Astrocyte (in vitro differentiated cells and primary cell): ENCODE measurements at regions not wholly inside any gene's neighbourhood (a gene's known extent, or its start where the extent isn't known, plus 50 kb on each side); places are given as distances from the start of the nearest gene placed in this dataset.

Source experiments
- DNase-seq: peaks from one replicate; pipeline ENCODE4 v3.0.0-alpha.2; 2010; ENCODE audit warnings: low read depth
- FAIRE-seq: peaks from 2 replicates; lab custom pipeline; 2011; peaks lifted over from hg19 to GRCh38; lab: Jason Lieb, UNC
- H2AFZ ChIP-seq: 2 replicates; pipeline ENCODE4 v1.6.0; 2012; ENCODE audit warnings: low read depth, low read length, inconsistent platforms
- H3K27ac ChIP-seq: 2 replicates; pipeline ENCODE4 v1.5.1; 2011; ENCODE audit warnings: low read depth, low read length, inconsistent platforms
- H3K27me3 ChIP-seq: 2 replicates; pipeline ENCODE4 v1.6.0; 2011; ENCODE audit warnings: low read length, inconsistent platforms; ENCODE audit not compliant: insufficient read depth
- H3K36me3 ChIP-seq: 2 replicates; pipeline ENCODE4 v1.5.1; 2011; ENCODE audit warnings: low read length, inconsistent platforms; ENCODE audit not compliant: insufficient read depth
- H3K4me1 ChIP-seq: 2 replicates; pipeline ENCODE4 v1.5.1; 2011; ENCODE audit warnings: low read length, inconsistent platforms; ENCODE audit not compliant: insufficient read depth
- H3K4me2 ChIP-seq: 2 replicates; pipeline ENCODE4 v1.6.0; 2012; ENCODE audit warnings: low read length, inconsistent platforms
- H3K4me3 ChIP-seq: 2 replicates; pipeline ENCODE4 v1.5.1; 2011; ENCODE audit warnings: low read depth, mild to moderate bottlenecking, low read length, inconsistent platforms; ENCODE audit not compliant: insufficient read depth
- H3K79me2 ChIP-seq: 2 replicates; pipeline ENCODE4 v1.6.0; 2012; ENCODE audit warnings: mild to moderate bottlenecking, low read length, inconsistent platforms; ENCODE audit not compliant: insufficient read depth
- H3K9ac ChIP-seq: 2 replicates; pipeline ENCODE4 v1.6.0; 2012; ENCODE audit warnings: mild to moderate bottlenecking, low read length, inconsistent platforms
- H3K9me3 ChIP-seq: 2 replicates; pipeline ENCODE4 v1.5.1; 2012; ENCODE audit warnings: low read depth, mild to moderate bottlenecking, low read length, inconsistent platforms; ENCODE audit not compliant: insufficient read depth
- H4K20me1 ChIP-seq: 2 replicates; pipeline ENCODE4 v1.6.0; 2012; ENCODE audit warnings: low read length, inconsistent platforms; ENCODE audit not compliant: insufficient read depth
- H3K27ac Mint-ChIP-seq: one replicate; pipeline ENCODE4 v1.8.0; 2021; ENCODE audit warnings: mild to moderate bottlenecking, mixed read lengths; ENCODE audit not compliant: unreplicated experiment
- H3K27me3 Mint-ChIP-seq: one replicate; pipeline ENCODE4 v1.8.0; 2021; ENCODE audit warnings: low read depth, mixed read lengths; ENCODE audit not compliant: unreplicated experiment
- H3K36me3 Mint-ChIP-seq: one replicate; pipeline ENCODE4 v1.8.0; 2021; ENCODE audit warnings: low read depth, mixed read lengths; ENCODE audit not compliant: unreplicated experiment
- H3K4me1 Mint-ChIP-seq: one replicate; pipeline ENCODE4 v1.8.0; 2021; ENCODE audit warnings: low read depth, mixed read lengths; ENCODE audit not compliant: unreplicated experiment
- H3K4me3 Mint-ChIP-seq: one replicate; pipeline ENCODE4 v1.8.0; 2021; ENCODE audit warnings: mild to moderate bottlenecking, moderate library complexity, mixed read lengths; ENCODE audit not compliant: unreplicated experiment
- H3K9me3 Mint-ChIP-seq: one replicate; pipeline ENCODE4 v1.8.0; 2021; ENCODE audit warnings: mild to moderate bottlenecking, mixed read lengths; ENCODE audit not compliant: unreplicated experiment
- EZH2 ChIP-seq: IDR thresholded peaks from 2 replicates; pipeline ENCODE4 v1.6.1; 2012; ENCODE audit warnings: mild to moderate bottlenecking, low read length, inconsistent platforms; ENCODE audit not compliant: insufficient read depth
- TF ChIP-seq, protein P1 (sequence below): IDR thresholded peaks from 2 replicates; pipeline ENCODE4 v1.5.1; 2011; ENCODE audit warnings: low read depth, mild to moderate bottlenecking, inconsistent platforms, low read length, moderate library complexity; ENCODE audit not compliant: insufficient read depth

DNA sequence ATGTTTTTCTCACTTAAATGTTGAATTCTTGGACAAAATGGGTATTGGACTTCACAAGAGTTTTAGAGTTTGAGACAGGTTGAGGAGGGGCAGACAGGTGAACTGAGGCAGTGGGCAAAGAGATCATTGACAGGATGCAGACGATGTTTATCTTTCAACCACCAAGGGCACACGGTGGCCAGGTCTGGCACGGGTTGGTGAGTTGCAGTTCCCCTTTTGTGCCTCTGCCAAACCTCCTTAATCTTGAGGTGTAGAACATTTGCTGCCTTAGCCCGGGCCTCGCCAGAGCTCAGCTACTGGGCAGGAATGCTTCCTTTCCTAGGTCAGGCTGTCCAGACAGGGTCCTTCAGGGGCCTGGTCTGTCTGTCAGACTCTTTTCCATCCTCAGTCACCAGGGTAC, 567.4 kb upstream of the SOX9 start:
- H3K27ac Mint-ChIP-seq: no peak overlapping the region
- H3K4me1 Mint-ChIP-seq: peaks cover 7% of the 10 kb centered on the region
- peaks cover 2% of the 10 kb centered on the region for H3K9me3 Mint-ChIP-seq
- H3K9ac ChIP-seq: no peak overlapping the region
- H3K4me1 ChIP-seq: no peaks in the 10 kb centered on the region
- H2AFZ ChIP-seq: no peak overlapping the region
- H3K27me3 Mint-ChIP-seq: peaks cover 3% of the 10 kb centered on the region
- no peak overlapping the region for H3K27ac ChIP-seq
- no peaks in the 10 kb centered on the region for H3K9me3 ChIP-seq
- DNase-seq (no peak), FAIRE-seq (no peak)
- TF ChIP-seq, protein P1, sequence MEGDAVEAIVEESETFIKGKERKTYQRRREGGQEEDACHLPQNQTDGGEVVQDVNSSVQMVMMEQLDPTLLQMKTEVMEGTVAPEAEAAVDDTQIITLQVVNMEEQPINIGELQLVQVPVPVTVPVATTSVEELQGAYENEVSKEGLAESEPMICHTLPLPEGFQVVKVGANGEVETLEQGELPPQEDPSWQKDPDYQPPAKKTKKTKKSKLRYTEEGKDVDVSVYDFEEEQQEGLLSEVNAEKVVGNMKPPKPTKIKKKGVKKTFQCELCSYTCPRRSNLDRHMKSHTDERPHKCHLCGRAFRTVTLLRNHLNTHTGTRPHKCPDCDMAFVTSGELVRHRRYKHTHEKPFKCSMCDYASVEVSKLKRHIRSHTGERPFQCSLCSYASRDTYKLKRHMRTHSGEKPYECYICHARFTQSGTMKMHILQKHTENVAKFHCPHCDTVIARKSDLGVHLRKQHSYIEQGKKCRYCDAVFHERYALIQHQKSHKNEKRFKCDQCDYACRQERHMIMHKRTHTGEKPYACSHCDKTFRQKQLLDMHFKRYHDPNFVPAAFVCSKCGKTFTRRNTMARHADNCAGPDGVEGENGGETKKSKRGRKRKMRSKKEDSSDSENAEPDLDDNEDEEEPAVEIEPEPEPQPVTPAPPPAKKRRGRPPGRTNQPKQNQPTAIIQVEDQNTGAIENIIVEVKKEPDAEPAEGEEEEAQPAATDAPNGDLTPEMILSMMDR: no peak
- no peak for TF ChIP-seq EZH2
- no peaks in the 10 kb centered on the region for H3K36me3 ChIP-seq
- no peaks in the 10 kb centered on the region for H3K79me2 ChIP-seq
- no peaks in the 10 kb centered on the region for H3K27me3 ChIP-seq
- H3K4me3 ChIP-seq: no peak overlapping the region
- H3K36me3 Mint-ChIP-seq: no peaks in the 10 kb centered on the region
- no peak overlapping the region for H3K4me2 ChIP-seq
- no peaks in the 10 kb centered on the region for H4K20me1 ChIP-seq
- no peak overlapping the region for H3K4me3 Mint-ChIP-seq

DNA sequence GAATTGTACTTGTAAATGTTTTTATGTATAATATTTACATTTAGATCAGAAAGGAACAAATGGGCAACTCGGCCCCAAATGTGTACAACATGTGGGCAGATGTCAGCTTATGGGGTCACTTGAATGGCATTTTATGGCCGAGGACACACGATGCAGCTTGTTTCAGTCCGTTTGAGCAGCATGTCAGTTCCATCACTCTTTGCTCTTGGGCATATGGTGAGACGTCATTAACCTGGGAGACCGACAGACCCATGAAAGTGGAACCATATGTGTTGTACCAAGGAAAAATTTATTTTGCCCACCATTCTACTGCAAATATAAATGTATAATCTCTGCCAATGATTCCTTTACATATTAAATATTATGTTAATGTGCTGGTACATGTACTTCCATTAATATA, 561.9 kb upstream of the SOX9 start:
- H3K36me3 Mint-ChIP-seq: no peaks in the 10 kb centered on the region
- Histone ChIP-seq H3K79me2 (no peaks in the 10 kb centered on the region), H3K27me3 (no peaks in the 10 kb centered on the region), H3K4me1 (no peaks in the 10 kb centered on the region), H2AFZ (no peak overlapping the region), H3K9ac (no peak overlapping the region), H3K36me3 (no peaks in the 10 kb centered on the region), H3K4me3 (no peak overlapping the region), H3K4me2 (no peak overlapping the region), H3K27ac (no peak overlapping the region), H4K20me1 (no peaks in the 10 kb centered on the region), H3K9me3 (no peaks in the 10 kb centered on the region)
- peaks cover 5% of the 10 kb centered on the region for H3K27me3 Mint-ChIP-seq
- TF ChIP-seq, protein P1: no peak
- no peak for TF ChIP-seq EZH2
- DNase-seq: no peak
- no peaks in the 10 kb centered on the region for H3K9me3 Mint-ChIP-seq
- H3K4me1 Mint-ChIP-seq: no peaks in the 10 kb centered on the region
- no peak overlapping the region for H3K4me3 Mint-ChIP-seq
- H3K27ac Mint-ChIP-seq: no peak overlapping the region
- FAIRE-seq: no peak

DNA sequence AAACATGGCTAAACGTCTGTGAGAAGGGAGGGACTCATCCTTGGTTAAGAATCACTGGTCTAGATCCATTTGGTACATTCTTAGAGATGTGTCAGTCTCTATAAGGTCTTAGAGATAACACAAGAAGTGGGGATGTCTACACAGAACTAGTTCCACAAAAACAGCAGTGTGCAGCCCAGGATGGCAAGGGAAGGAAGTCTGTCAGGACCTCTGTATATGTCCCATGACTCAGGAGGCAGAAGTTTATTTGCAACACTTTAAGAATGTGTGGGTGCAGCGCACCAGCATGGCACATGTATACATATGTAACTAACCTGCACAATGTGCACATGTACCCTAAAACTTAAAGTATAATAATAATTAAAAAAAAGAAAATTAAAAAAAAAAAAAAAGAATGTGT, 548.5 kb upstream of the SOX9 start:
- DNase-seq (no peak), FAIRE-seq (no peak)
- Mint-ChIP-seq H3K4me1 (no peaks in the 10 kb centered on the region), H3K27me3 (no peaks in the 10 kb centered on the region), H3K9me3 (no peaks in the 10 kb centered on the region), H3K36me3 (no peaks in the 10 kb centered on the region), H3K4me3 (no peak overlapping the region), H3K27ac (no peak overlapping the region)
- no peak overlapping the region for H3K4me2 ChIP-seq
- H3K4me3 ChIP-seq: no peak overlapping the region
- H2AFZ ChIP-seq: no peak overlapping the region
- H3K27me3 ChIP-seq: no peaks in the 10 kb centered on the region
- H3K4me1 ChIP-seq: no peaks in the 10 kb centered on the region
- no peaks in the 10 kb centered on the region for H3K79me2 ChIP-seq
- no peak for TF ChIP-seq EZH2
- TF ChIP-seq, protein P1: no peak
- H3K27ac ChIP-seq: no peak overlapping the region
- H4K20me1 ChIP-seq: no peaks in the 10 kb centered on the region
- no peaks in the 10 kb centered on the region for H3K36me3 ChIP-seq
- no peaks in the 10 kb centered on the region for H3K9me3 ChIP-seq
- no peak overlapping the region for H3K9ac ChIP-seq
